Smooth muscle cell (in vitro differentiated cells): ENCODE measurements at regions not wholly inside any gene's neighbourhood (a gene's known extent, or its start where the extent isn't known, plus 50 kb on each side); places are given as distances from the start of the nearest gene placed in this dataset.

Experiments
- DNase-seq: peaks from one replicate; lab custom pipeline; 2025; ENCODE audit not compliant: unreplicated experiment; lab: John Stamatoyannopoulos, UW
- H2AFZ ChIP-seq: fragments of 200-600 bp; sonication (generic); 2 replicates; pipeline ENCODE4 v1.6.0; 2016; ENCODE audit warnings: antibody characterized with exemption, low read depth, mild to moderate bottlenecking
- H3F3A ChIP-seq: fragments of 200-600 bp; sonication (generic); 2 replicates; pipeline ENCODE4 v1.6.0; 2017; ENCODE audit warnings: antibody characterized with exemption, low read depth
- H3K27ac ChIP-seq: fragments of 200-600 bp; sonication (generic); 2 replicates; pipeline ENCODE4 v1.5.1; 2016; ENCODE audit warnings: low read depth, mild to moderate bottlenecking
- H3K27me3 ChIP-seq: fragments of 200-600 bp; sonication (generic); 2 replicates; pipeline ENCODE4 v1.6.1; 2016; ENCODE audit warnings: low read depth, mild to moderate bottlenecking
- H3K36me3 ChIP-seq: fragments of 200-600 bp; sonication (generic); 2 replicates; pipeline ENCODE4 v1.5.1; 2016; ENCODE audit warnings: low read depth
- H3K4me1 ChIP-seq: fragments of 200-600 bp; sonication (generic); 2 replicates; pipeline ENCODE4 v1.5.1; 2016; ENCODE audit warnings: low read depth
- H3K4me2 ChIP-seq: fragments of 200-600 bp; sonication (generic); 2 replicates; pipeline ENCODE4 v1.6.0; 2016; ENCODE audit warnings: mild to moderate bottlenecking
- H3K4me3 ChIP-seq: fragments of 200-600 bp; sonication (generic); 2 replicates; pipeline ENCODE4 v1.5.1; 2016; ENCODE audit warnings: mild to moderate bottlenecking
- H3K79me2 ChIP-seq: fragments of 200-600 bp; sonication (generic); 2 replicates; pipeline ENCODE4 v1.6.0; 2016; ENCODE audit warnings: low read depth, mild to moderate bottlenecking
- H3K9ac ChIP-seq: fragments of 200-600 bp; sonication (generic); 2 replicates; pipeline ENCODE4 v1.6.0; 2016; ENCODE audit warnings: low read depth
- H3K9me3 ChIP-seq: fragments of 200-600 bp; sonication (generic); replicated peaks from 2 replicates; pipeline ENCODE4 v1.5.1; 2016; ENCODE audit warnings: low read depth
- H4K20me1 ChIP-seq: fragments of 200-600 bp; sonication (generic); 2 replicates; pipeline ENCODE4 v1.6.0; 2016; ENCODE audit warnings: low read depth
- WGBS: methylation state at CpG from one replicate; pipeline ENCODE4 v1.1.7; 2016; ENCODE audit warnings: low lambda C conversion rate; 5-methylcytosine and 5-hydroxymethylcytosine counted together
- TF ChIP-seq, protein P1 (sequence below): fragments of 200-600 bp; sonication (generic); IDR thresholded peaks from 2 replicates; pipeline ENCODE4 v1.5.1; 2017; ENCODE audit warnings: borderline replicate concordance, mild to moderate bottlenecking, antibody characterized with exemption; ENCODE audit not compliant: insufficient read depth, poor library complexity, severe bottlenecking

DNA sequence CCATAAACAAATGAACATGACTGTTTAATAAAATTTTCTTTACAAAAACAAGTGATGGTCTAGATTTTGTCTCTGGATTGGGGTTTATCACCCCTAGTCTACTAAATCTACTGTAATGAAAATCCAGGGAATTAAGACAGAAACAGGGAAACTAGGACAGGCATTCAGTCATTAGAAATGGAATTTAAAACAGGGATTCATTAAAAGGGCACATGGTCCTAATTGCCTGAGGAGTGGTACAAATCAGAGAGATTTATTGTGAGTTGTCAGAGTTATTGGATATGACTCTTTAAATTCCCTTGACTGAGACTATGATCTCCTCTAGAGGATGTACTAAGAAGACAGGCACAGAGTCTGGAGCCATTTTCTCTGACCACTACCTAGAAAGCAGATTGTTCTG lies 670.9 kb upstream of the GCFC2 start:
- Histone ChIP-seq H2AFZ (no peak overlapping the region), H3K9ac (no peak overlapping the region), H3K27ac (no peak overlapping the region), H3F3A (no peaks in the 10 kb centered on the region), H3K4me2 (no peak overlapping the region), H3K36me3 (no peaks in the 10 kb centered on the region), H3K4me3 (no peak overlapping the region), H3K27me3 (no peaks in the 10 kb centered on the region), H3K4me1 (peaks cover 4% of the 10 kb centered on the region), H4K20me1 (no peaks in the 10 kb centered on the region), H3K79me2 (no peaks in the 10 kb centered on the region), H3K9me3 (no peaks in the 10 kb centered on the region)
- no peak for DNase-seq
- TF ChIP-seq, protein P1, sequence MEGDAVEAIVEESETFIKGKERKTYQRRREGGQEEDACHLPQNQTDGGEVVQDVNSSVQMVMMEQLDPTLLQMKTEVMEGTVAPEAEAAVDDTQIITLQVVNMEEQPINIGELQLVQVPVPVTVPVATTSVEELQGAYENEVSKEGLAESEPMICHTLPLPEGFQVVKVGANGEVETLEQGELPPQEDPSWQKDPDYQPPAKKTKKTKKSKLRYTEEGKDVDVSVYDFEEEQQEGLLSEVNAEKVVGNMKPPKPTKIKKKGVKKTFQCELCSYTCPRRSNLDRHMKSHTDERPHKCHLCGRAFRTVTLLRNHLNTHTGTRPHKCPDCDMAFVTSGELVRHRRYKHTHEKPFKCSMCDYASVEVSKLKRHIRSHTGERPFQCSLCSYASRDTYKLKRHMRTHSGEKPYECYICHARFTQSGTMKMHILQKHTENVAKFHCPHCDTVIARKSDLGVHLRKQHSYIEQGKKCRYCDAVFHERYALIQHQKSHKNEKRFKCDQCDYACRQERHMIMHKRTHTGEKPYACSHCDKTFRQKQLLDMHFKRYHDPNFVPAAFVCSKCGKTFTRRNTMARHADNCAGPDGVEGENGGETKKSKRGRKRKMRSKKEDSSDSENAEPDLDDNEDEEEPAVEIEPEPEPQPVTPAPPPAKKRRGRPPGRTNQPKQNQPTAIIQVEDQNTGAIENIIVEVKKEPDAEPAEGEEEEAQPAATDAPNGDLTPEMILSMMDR, result no peak

- WGBS, result 85% methylated on average over 1 of the region's 1 CpG
- DNase-seq, result no peak
- no peaks in the 10 kb centered on the region for H3K9me3 ChIP-seq
- H3K4me1 ChIP-seq, result no peaks in the 10 kb centered on the region
- H3F3A ChIP-seq, result no peaks in the 10 kb centered on the region
- no peak overlapping the region for H3K9ac ChIP-seq
- H3K27ac ChIP-seq, result no peak overlapping the region
- TF ChIP-seq, protein P1, result no peak
- H2AFZ ChIP-seq, result no peak overlapping the region
- H3K79me2 ChIP-seq, result no peaks in the 10 kb centered on the region
- no peaks in the 10 kb centered on the region for H3K27me3 ChIP-seq
- no peak overlapping the region for H3K4me2 ChIP-seq
- H3K36me3 ChIP-seq, result no peaks in the 10 kb centered on the region
- H3K4me3 ChIP-seq, result no peak overlapping the region
- H4K20me1 ChIP-seq, result no peaks in the 10 kb centered on the region
Measured at GRCh38 chr2:76378140-76378539, 667.4 kb upstream of the GCFC2 start.

- Histone ChIP-seq H3K9ac (no peak overlapping the region), H3K27ac (no peak overlapping the region), H3K9me3 (no peaks in the 10 kb centered on the region), H3K36me3 (no peaks in the 10 kb centered on the region), H3F3A (no peaks in the 10 kb centered on the region), H2AFZ (no peak overlapping the region), H3K4me3 (no peak overlapping the region), H4K20me1 (no peaks in the 10 kb centered on the region), H3K4me1 (no peaks in the 10 kb centered on the region), H3K79me2 (no peaks in the 10 kb centered on the region), H3K27me3 (no peaks in the 10 kb centered on the region), H3K4me2 (no peak overlapping the region)
- TF ChIP-seq, protein P1, result no peak
- no peak for DNase-seq
- 93% methylated on average over 2 of the region's 2 CpGs for WGBS
Measured at GRCh38 chr2:76341439-76341838, 630.7 kb upstream of the GCFC2 start.

DNA sequence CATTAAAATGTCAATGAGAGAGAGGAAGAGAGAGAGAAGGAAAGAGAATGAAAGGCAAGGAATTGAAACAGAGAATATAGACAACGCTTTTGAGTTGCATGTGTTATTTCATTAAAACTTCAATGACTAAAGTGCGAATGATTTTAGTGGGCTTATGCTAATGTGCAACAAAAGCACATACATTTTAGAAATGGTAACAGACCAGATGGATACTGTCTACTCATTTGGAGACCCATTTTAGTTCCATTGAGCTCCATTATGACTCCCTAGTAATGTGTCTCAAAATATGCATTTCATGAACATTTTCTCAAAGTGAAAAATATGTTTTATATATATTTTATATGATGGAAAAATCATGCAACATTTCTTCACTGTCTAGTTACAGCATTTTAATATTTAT lies 622.2 kb upstream of the GCFC2 start:
- H3K9me3 ChIP-seq, result no peaks in the 10 kb centered on the region
- H3K36me3 ChIP-seq, result no peaks in the 10 kb centered on the region
- no peak overlapping the region for H3K27ac ChIP-seq
- WGBS, result 93% methylated on average over 2 of the region's 2 CpGs
- no peak overlapping the region for H3K4me2 ChIP-seq
- H4K20me1 ChIP-seq, result no peaks in the 10 kb centered on the region
- H3F3A ChIP-seq, result no peaks in the 10 kb centered on the region
- H3K79me2 ChIP-seq, result no peaks in the 10 kb centered on the region
- TF ChIP-seq, protein P1, result no peak
- no peak overlapping the region for H3K4me3 ChIP-seq
- no peaks in the 10 kb centered on the region for H3K4me1 ChIP-seq
- no peak for DNase-seq
- no peaks in the 10 kb centered on the region for H3K27me3 ChIP-seq
- H3K9ac ChIP-seq, result no peak overlapping the region
- no peak overlapping the region for H2AFZ ChIP-seq
